Cardiac fibroblast (primary cell): ENCODE measurements at regions not wholly inside any gene's neighbourhood (a gene's known extent, or its start where the extent isn't known, plus 50 kb on each side); places are given as distances from the start of the nearest gene placed in this dataset.
"Not testable (repeated sequence)": the region's sequence is repeated elsewhere in the genome, so short reads cannot be mapped to it uniquely, and the experiment has no call there.

ENCODE experiments used
- DNase-seq, 2 donors: peaks; one replicate each; pipeline versions ENCODE4 v3.0.0 to v3.0.0-alpha.2; 2010; ENCODE audit warnings: low read depth in 2 of 2
- H3K4me3 ChIP-seq, 2 donors: replicated peaks in 1 of 2; 1 replicate in 1 of 2; 2 replicates in 1 of 2; pipeline ENCODE4 v1.5.1; 2011; ENCODE audit warnings: low read depth in 2 of 2, low read length in 2 of 2, mild to moderate bottlenecking in 2 of 2, moderate library complexity in 1 of 2
- CTCF ChIP-seq: IDR thresholded peaks from one replicate; pipeline ENCODE4 v1.5.1; 2011; ENCODE audit warnings: low read depth, mild to moderate bottlenecking, low read length, inconsistent platforms

DNA sequence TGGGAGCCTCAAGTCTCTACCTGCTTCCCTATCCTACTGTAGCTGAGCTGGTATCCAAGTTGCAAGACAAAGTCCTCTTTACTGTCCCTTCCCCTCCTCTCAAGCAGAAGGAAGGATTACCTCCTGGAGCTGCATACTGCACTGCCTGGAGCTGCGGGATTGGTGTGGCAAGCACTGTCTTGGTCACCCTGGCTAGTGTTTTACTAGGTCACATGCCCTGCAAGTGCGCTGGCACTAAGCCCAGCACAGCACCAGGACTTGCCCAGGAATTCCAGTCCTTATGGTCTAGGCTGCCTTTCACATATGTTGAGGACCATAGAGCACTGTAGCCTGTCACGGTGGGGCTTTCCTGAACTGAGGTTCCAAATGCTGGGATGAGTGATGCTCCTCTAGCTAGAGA is 227.3 kb upstream of the ZC4H2 start:
- H3K4me3 ChIP-seq = no peak overlapping the region
- no peak for TF ChIP-seq CTCF
- no peak for DNase-seq

DNA sequence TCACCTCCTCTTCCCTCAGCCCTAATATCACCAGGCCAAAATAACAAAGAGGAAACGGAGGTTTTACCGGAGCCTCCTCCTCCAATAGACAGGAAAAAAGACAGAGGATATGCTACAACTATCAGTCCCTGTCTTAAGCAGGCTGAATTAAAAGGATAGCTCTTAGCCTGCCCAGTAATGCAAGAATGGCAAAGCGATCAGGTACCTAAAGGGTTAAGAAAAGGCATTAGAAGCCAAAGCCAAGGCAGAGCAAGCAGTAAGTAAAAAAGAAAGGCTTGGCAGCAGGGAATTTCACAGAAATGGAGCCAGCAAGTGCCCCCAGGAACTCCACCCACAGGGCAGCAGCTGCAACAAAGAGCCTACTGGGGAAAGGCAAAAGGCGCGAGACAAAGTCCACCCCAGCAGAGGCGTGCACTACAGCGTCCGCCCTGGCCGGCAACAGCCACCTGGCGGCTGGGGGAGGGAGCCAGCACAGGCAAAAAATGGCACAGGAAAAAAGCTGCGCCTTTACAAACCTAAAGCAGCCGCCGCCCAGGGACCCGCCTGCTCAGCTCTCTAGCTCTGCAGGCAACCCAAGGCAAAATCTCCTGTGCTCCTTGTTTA is 220.6 kb upstream of the ZC4H2 start:
- DNase-seq = no peak
- TF ChIP-seq CTCF = no peak
- no peak overlapping the region for H3K4me3 ChIP-seq

DNA sequence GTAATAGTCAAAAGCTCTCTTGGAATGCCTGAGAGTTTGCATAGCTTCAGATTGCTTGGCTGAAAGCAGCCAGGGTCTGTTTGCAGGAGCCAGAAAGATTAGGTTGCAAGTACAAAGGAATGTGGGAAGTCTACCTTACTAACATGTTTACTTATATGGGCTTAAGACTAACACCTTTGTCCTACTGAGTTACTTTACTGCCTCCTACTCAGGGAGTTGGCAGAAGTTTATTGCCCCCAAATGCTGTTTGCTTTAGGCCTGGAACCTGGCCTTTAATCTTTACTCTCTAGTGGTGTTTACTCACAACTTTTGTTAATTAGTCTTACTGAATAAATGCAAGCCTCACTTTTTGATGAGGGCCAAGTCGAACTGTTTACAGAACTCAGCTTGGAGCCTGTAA is 219.4 kb upstream of the ZC4H2 start:
- no peak overlapping the region for H3K4me3 ChIP-seq
- DNase-seq = no peak
- no peak for TF ChIP-seq CTCF

DNA sequence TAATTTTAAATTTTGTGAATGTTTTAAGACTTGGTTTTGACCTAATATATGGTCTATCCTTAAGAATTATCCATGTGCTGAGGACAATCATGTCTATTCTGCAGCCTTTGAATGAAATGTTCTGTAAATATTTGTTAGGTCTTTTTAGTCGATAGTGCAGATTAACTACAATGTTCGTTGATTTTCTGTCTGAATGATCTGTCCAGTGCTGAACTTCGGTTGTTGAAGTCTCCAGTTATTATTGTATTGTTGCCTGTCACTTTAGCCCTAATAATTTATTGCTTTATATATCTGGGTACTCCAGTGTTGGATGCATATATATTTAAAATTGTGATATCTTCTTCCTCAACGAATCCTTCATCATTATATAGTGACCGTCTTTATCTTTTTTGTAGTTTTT is 218.3 kb upstream of the ZC4H2 start:
- TF ChIP-seq CTCF = no peak
- no peak overlapping the region for H3K4me3 ChIP-seq
- no peak for DNase-seq

DNA sequence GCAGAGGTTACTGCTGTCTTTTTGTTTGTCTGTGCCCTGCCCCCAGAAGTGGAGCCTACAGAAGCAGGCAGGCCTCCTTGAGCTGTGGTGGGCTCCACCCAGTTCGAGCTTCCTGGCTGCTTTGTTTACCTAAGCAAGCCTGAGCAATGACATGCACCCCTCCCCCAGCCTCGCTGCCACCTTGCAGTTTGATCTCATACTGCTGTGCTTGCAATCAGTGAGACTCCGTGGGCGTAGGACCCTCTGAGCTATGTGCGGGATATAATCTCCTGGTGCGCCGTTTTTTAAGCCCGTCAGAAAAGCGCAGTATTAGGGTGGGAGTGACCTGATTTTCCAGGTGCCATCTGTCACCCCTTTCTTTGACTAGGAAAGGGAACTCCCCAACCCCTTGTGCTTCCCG is 187.1 kb upstream of the ZC4H2 start:
- H3K4me3 ChIP-seq, DNase-seq: not testable (repeated sequence)

DNA sequence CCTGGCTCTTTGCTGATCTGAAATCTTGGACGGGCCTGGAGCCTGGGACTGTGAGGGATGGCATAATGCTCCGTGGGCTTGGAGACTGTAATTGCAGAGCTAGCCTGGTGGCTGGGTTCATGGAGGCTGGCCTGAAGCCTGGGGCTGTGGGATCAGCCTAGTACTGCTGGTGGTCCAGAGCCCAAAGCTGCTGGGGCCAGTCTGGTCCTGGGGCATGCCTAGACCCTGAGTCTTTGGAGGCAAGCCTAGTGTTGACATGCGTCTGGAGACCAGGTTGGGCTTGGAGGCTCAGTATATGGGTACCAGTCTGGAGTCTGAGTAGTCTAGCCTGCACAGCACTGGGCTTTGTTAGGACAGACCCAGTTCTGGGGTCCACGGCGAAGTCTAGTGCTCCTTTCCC is 172.0 kb upstream of the ZC4H2 start:
- DNase-seq = no peak
- no peak for TF ChIP-seq CTCF
- H3K4me3 ChIP-seq = no peak overlapping the region

GRCh38 chrX:65136424-65136823 is 160.2 kb upstream of the ZC4H2 start:
- TF ChIP-seq CTCF = no peak
- H3K4me3 ChIP-seq = no peak overlapping the region
- no peak for DNase-seq

GRCh38 chrX:65127842-65128241 is 151.6 kb upstream of the ZC4H2 start:
- no peak for DNase-seq
- no peak for TF ChIP-seq CTCF
- no peak overlapping the region for H3K4me3 ChIP-seq
